Spleen (tissue), 11 donors: ENCODE measurements at regions not wholly inside any gene's neighbourhood (a gene's known extent, or its start where the extent isn't known, plus 50 kb on each side); places are given as distances from the start of the nearest gene placed in this dataset.
"Not testable (repeated sequence)": the region's sequence is repeated elsewhere in the genome, so short reads cannot be mapped to it uniquely, and the experiment has no call there.

ENCODE experiments used
- DNase-seq: peaks from one replicate; pipeline ENCODE4 v3.0.0-alpha.2; 2020
- H3K27ac ChIP-seq, 8 donors: fragments of 200-600 bp; sonication (generic) in 7 of 8; 1 replicate in 4 of 8; 2 replicates in 4 of 8; pipeline versions ENCODE4 v1.5.0 to v1.8.0; 2016 to 2021; ENCODE audit warnings: inconsistent platforms in 4 of 8, mild to moderate bottlenecking in 4 of 8, moderate library complexity in 1 of 8
- H3K27me3 ChIP-seq, 7 donors: fragments of 200-600 bp; sonication (generic) in 6 of 7; replicated peaks in 1 of 7; 1 replicate in 4 of 7; 2 replicates in 3 of 7; pipeline versions ENCODE4 v1.5.0 to v1.8.0; 2016 to 2021; ENCODE audit warnings: inconsistent platforms in 3 of 7, mild to moderate bottlenecking in 1 of 7
- H3K36me3 ChIP-seq, 6 donors: fragments of 200-600 bp; sonication (generic) in 5 of 6; 1 replicate in 4 of 6; 2 replicates in 2 of 6; pipeline versions ENCODE4 v1.5.0 to v1.8.0; 2016 to 2021; ENCODE audit warnings: inconsistent platforms in 2 of 6
- H3K4me1 ChIP-seq, 6 donors: fragments of 200-600 bp; sonication (generic) in 5 of 6; 1 replicate in 3 of 6; 2 replicates in 3 of 6; pipeline versions ENCODE4 v1.5.0 to v1.8.0; 2016 to 2021; ENCODE audit warnings: inconsistent platforms in 3 of 6
- H3K4me3 ChIP-seq, 8 donors: fragments of 200-600 bp; sonication (generic) in 7 of 8; 1 replicate in 4 of 8; 2 replicates in 4 of 8; pipeline versions ENCODE4 v1.5.0 to v1.8.0; 2016 to 2021; ENCODE audit warnings: inconsistent platforms in 4 of 8, mild to moderate bottlenecking in 4 of 8, moderate library complexity in 2 of 8
- H3K9me3 ChIP-seq, 8 donors: fragments of 200-600 bp; sonication (generic) in 7 of 8; 1 replicate in 4 of 8; 2 replicates in 4 of 8; pipeline versions ENCODE4 v1.5.0 to v1.8.0; 2016 to 2021; ENCODE audit warnings: inconsistent platforms in 4 of 8
- POLR2A ChIP-seq, 3 donors: fragments of 450-650 bp; IDR thresholded peaks; one replicate each; pipeline ENCODE4 v1.5.1; 2017; ENCODE audit warnings: antibody characterized with exemption in 3 of 3, mild to moderate bottlenecking in 1 of 3
- POLR2AphosphoS5 ChIP-seq, 3 donors: sonication (generic); formaldehyde crosslinking; IDR thresholded peaks; one replicate each; pipeline ENCODE4 v1.5.1; 2017; ENCODE audit warnings: antibody characterized with exemption in 3 of 3
- WGBS, 5 donors: extraction: QIAGEN DNeasy Blood & Tissue Kit in 3 of 5; methylation state at CpG; one replicate each; pipeline versions ENCODE4 v1.1.5 to v1.1.7; 2013 to 2018; 5-methylcytosine and 5-hydroxymethylcytosine counted together
- intact Hi-C: fragments of 100-400 bp; cut with DNase I; formaldehyde crosslinking; loops from one replicate; pipeline ENCODE4 v1.15.0; 2023; ENCODE audit warnings: low total_unique reads
- TF ChIP-seq, protein P1 (sequence below), 11 experiments: fragments of 200-600 bp in 7 of 11; fragments of 450-650 bp in 4 of 11; sonication (generic) in 4 of 11; IDR thresholded peaks in 8 of 11; conservative IDR thresholded peaks in 3 of 11; 1 replicate in 7 of 11; 2 replicates in 4 of 11; pipeline versions ENCODE4 v1.4.0 to v1.8.0; 2016 to 2021; ENCODE audit warnings: antibody characterized with exemption in 11 of 11, inconsistent platforms in 4 of 11, mild to moderate bottlenecking in 1 of 11
- donor health status: healthy with polysubstance abuse.
- donor health status: DM: no; HTN: no; CAD: no; lungs with moderate emphysema.
- donor health status: DM: no; HTN: no; CAD: no.
- donor health status: Bipolar disorder and iron deficiency.
- donor health status: healthy.
- donor health status: DM: no; HTN: no; CAD: no.
- donor health status: DM: yes; HTN: yes; CAD: no.

DNA sequence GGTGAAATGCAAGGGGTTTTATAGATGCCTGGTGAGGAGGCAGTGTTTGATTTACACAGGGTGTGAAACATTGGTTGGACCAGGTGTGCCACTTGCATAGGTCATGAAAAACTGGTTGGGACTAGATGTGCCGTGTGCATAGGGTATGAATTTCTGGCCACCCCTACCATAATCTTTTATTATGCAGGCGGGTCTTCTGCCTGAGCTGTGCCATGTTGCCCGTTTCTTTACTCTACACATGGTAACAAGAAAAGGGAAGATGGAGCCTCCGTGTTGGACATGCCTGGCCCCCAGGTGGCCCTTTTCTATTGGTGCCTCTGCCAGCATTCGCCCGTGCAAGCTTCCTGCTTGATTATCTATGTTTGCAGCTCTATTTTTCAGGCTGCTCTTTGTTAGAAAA is 805.4 kb downstream of the TRIB2 start:
- TF ChIP-seq, protein P1, sequence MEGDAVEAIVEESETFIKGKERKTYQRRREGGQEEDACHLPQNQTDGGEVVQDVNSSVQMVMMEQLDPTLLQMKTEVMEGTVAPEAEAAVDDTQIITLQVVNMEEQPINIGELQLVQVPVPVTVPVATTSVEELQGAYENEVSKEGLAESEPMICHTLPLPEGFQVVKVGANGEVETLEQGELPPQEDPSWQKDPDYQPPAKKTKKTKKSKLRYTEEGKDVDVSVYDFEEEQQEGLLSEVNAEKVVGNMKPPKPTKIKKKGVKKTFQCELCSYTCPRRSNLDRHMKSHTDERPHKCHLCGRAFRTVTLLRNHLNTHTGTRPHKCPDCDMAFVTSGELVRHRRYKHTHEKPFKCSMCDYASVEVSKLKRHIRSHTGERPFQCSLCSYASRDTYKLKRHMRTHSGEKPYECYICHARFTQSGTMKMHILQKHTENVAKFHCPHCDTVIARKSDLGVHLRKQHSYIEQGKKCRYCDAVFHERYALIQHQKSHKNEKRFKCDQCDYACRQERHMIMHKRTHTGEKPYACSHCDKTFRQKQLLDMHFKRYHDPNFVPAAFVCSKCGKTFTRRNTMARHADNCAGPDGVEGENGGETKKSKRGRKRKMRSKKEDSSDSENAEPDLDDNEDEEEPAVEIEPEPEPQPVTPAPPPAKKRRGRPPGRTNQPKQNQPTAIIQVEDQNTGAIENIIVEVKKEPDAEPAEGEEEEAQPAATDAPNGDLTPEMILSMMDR (IDR thresholded peaks at IDR 0.05 in 8 of 11, conservative IDR thresholded peaks at IDR 0.05 in 3 of 11): no peak
- no peak for TF ChIP-seq POLR2A (IDR thresholded peaks at IDR 0.05)
- TF ChIP-seq POLR2AphosphoS5 (IDR thresholded peaks at IDR 0.05): no peak
- WGBS, 5 donors: 80 to 90% (median 86%) methylated on average over 6 of the region's 6 CpGs
- H3K4me1 ChIP-seq: no peaks in the 10 kb centered on the region
- H3K9me3 ChIP-seq: peaks cover 0 to 5% (median 0%) of the 10 kb centered on the region in 8 donors
- intact Hi-C loops: no loop called here
- no peak overlapping the region for H3K27ac ChIP-seq
- no peaks in the 10 kb centered on the region for H3K27me3 ChIP-seq
- no peak overlapping the region for H3K4me3 ChIP-seq
- no peaks in the 10 kb centered on the region for H3K36me3 ChIP-seq
- DNase-seq: no peak

DNA sequence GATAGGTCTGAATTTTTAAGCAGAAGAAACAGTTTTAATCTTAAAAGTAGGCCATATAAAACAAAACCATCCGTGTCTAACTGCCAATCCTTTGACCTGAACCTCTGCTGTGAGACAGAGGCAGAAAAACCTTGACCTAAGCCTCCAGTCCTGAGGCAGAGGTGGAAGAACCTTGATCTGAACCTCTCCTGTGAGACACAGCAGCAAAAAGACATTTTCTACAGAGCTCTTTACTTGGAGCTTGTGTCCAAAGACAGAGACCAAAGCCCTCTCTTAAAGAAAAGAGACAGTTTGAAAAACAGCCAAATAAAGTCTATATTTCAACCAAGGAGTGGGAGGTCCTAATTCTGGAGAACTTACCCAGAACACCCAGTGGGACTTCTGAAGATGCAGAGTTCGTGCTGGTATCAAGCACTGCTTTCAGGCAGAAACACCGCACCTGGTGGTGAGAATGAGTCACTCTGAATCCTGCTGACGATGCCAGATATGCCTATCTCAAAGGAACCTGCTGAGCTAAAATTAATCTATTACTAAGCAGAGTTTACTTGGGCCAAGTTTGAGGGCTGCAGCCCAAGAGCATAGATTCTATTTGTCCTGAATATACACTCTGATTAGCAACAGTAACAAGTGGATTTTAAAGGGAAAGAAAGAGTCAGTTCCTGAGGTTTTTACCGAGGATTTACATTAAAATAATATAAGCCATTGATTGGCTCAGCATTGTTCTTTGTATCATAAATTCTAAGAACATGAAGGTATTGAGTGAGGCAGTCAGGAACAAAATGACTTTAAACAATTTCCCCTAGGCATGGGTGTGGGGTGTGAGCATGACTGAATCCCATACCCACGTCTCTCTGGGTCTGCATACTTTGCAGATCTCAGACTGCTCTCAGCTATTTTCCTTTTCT is 806.4 kb downstream of the TRIB2 start:
- intact Hi-C loops: no loop called here
- 36 to 59% (median 47%) methylated on average over 6 of the region's 6 CpGs for WGBS, 5 donors
- Histone ChIP-seq H3K9me3 (peaks cover 0 to 5% (median 0%) of the 10 kb centered on the region in 8 donors), H3K27ac (no peak overlapping the region), H3K27me3 (no peaks in the 10 kb centered on the region), H3K4me3 (no peak overlapping the region), H3K4me1 (no peaks in the 10 kb centered on the region), H3K36me3 (no peaks in the 10 kb centered on the region)
- DNase-seq: no peak
- TF ChIP-seq POLR2A (IDR thresholded peaks at IDR 0.05) (no peak), POLR2AphosphoS5 (IDR thresholded peaks at IDR 0.05) (no peak)
- TF ChIP-seq, protein P1 (IDR thresholded peaks at IDR 0.05 in 8 of 11, conservative IDR thresholded peaks at IDR 0.05 in 3 of 11): no peak

DNA sequence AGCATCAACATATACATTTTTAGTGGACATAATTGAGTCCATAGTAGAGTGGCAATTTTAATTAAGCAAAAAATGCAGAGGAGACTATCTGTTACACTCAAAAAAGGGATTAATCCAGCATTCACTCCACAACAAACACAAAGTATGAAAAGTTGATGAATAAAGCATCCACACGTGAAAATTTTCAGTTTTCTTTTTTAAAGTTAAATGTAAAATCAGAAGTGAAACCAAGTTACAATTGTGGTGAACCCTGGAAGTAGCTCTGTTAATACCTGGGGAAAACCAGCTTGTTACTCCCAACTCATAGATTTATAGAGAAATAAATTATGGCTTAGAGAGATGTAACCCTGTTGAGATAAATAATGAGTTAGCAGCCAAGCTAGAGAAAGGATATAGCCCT is 807.8 kb downstream of the TRIB2 start:
- Histone ChIP-seq H3K27me3 (no peaks in the 10 kb centered on the region), H3K27ac (no peak overlapping the region), H3K9me3 (peaks cover 0 to 5% (median 0%) of the 10 kb centered on the region in 8 donors), H3K4me1 (no peaks in the 10 kb centered on the region), H3K4me3 (no peak overlapping the region), H3K36me3 (no peaks in the 10 kb centered on the region)
- TF ChIP-seq POLR2A (IDR thresholded peaks at IDR 0.05): no peak
- TF ChIP-seq POLR2AphosphoS5 (IDR thresholded peaks at IDR 0.05): no peak
- TF ChIP-seq, protein P1 (IDR thresholded peaks at IDR 0.05 in 8 of 11, conservative IDR thresholded peaks at IDR 0.05 in 3 of 11): no peak
- intact Hi-C loops: no loop called here
- DNase-seq: no peak
- WGBS, 5 donors: 62 to 86% (median 75%) methylated on average over 1 of the region's 1 CpG

DNA sequence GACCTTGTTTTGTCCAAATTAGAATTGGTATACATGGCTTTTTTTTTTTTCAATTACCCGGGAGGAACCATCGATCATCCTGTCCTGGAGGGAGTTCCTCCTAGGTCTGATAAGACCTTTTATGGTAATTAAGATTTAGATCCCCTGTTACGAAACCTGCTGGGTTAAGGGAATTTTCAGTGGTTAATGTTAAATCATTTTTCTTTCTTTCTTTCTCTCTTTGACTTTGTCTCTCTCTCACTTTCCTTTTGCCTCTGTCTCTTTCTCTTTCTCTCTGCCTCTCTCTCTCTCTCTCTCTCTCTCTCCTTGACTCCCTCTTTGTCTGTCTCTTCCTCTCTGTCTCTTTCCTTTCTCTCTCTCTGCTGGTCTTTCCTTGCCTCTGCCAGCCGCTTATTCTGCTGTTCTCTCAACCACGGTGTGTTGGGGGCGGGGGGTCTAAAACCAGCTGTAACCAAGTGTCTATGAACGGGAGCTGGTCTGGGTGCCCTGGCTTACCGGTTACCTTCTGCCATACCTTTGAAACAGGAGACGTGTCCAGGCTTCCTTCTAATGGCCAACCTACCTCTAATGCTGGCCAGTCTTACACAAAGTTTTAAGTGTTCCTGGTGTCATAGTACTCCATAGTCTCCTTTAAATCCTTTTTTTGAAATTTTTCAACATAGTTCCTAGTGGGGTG is 815.1 kb downstream of the TRIB2 start:
- WGBS, 5 donors: 67 to 73% (median 71%) methylated on average over 9 of the region's 9 CpGs

DNA sequence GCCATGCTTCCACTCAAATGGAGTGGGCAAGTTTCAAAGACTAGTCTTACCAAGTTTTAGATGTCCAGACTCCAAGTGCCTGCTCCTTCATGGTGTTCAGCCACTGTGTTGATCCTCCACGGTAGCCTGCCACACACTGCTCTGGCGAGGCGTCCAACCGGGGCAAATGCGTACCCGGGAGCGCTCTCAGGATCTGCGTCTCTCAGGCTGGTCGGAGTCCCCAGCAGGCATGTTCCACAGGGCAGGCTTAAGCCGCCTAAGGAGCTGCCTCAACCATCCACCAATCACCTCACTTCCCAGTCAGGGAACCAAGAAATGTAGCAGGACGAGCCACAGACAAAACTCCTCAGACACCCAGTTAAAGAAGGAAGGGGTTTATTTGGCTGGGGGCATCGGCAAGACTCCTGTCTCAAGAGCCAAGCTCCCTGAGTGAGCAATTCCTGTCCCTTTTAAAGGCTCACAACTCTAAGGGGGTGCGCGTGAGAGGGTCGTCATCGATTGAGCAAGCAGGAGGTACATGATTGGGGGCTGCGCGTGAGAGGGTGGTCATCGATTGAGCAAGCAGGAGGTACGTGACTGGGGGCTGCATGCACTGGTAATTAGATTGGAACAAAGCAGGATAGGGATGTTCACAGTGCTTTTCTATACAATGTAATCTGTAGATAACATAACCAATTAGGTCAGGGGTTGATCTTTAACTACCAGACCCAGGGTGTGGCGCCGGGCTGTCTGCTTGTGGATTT is 816.2 kb downstream of the TRIB2 start:
- intact Hi-C loops, H3K36me3 ChIP-seq, H3K27me3 ChIP-seq, DNase-seq, H3K4me3 ChIP-seq, H3K27ac ChIP-seq, H3K9me3 ChIP-seq, H3K4me1 ChIP-seq: not testable (repeated sequence)
- WGBS, 5 donors: 78 to 89% (median 84%) methylated on average over 22 of the region's 22 CpGs

More for the DNA sequence above, 815.1 kb downstream of the TRIB2 start:
- intact Hi-C loops, H3K4me3 ChIP-seq, H3K27me3 ChIP-seq, H3K27ac ChIP-seq, H3K9me3 ChIP-seq, H3K36me3 ChIP-seq, DNase-seq, H3K4me1 ChIP-seq: not testable (repeated sequence)
